ENCODE measurements at regions not wholly inside any gene's neighbourhood (a gene's known extent, or its start where the extent isn't known, plus 50 kb on each side); places are given as distances from the start of the nearest gene placed in this dataset.
A peak's percentile ranks its signal among the peaks of the same experiment; 100 is the strongest.

- Histone ChIP-seq H2AFZ (ENCODE audit: insufficient read depth, low read depth, low read length, poor library complexity, severe bottlenecking) (no peak overlapping the region), H3K79me2 (ENCODE audit: insufficient read depth, low read length) (no peaks in the 10 kb centered on the region), H3K36me3 (replicated peaks in 1 of 2; ENCODE audit: control insufficient read depth in 1 of 2, insufficient read depth in 2 of 2, low read length in 2 of 2) (no peaks in the 10 kb centered on the region), H3K4me3 (replicated peaks in 1 of 3; ENCODE audit: low read depth in 2 of 3, low read length in 3 of 3) (no peak overlapping the region), H3K4me2 (replicated peaks; ENCODE audit: extremely low read depth, low read length, poor library complexity, severe bottlenecking) (no peak overlapping the region), H3K27ac (ENCODE audit: low read depth in 1 of 2, low read length in 2 of 2) (no peak overlapping the region), H4K20me1 (ENCODE audit: insufficient read depth, low read length) (no peaks in the 10 kb centered on the region), H3K27me3 (ENCODE audit: control insufficient read depth in 2 of 2, insufficient read depth in 2 of 2, low read length in 2 of 2) (no peaks in the 10 kb centered on the region), H3K9me3 (replicated peaks in 1 of 2; ENCODE audit: control insufficient read depth in 1 of 2, insufficient read depth in 1 of 2, low read length in 2 of 2) (no peaks in the 10 kb centered on the region), H3K9ac (ENCODE audit: insufficient read depth, low read length, poor library complexity, severe bottlenecking) (no peak overlapping the region), H3K4me1 (ENCODE audit: control insufficient read depth in 1 of 2, insufficient read depth in 2 of 2, low read length in 2 of 2) (no peaks in the 10 kb centered on the region)
- TF ChIP-seq, protein P1, sequence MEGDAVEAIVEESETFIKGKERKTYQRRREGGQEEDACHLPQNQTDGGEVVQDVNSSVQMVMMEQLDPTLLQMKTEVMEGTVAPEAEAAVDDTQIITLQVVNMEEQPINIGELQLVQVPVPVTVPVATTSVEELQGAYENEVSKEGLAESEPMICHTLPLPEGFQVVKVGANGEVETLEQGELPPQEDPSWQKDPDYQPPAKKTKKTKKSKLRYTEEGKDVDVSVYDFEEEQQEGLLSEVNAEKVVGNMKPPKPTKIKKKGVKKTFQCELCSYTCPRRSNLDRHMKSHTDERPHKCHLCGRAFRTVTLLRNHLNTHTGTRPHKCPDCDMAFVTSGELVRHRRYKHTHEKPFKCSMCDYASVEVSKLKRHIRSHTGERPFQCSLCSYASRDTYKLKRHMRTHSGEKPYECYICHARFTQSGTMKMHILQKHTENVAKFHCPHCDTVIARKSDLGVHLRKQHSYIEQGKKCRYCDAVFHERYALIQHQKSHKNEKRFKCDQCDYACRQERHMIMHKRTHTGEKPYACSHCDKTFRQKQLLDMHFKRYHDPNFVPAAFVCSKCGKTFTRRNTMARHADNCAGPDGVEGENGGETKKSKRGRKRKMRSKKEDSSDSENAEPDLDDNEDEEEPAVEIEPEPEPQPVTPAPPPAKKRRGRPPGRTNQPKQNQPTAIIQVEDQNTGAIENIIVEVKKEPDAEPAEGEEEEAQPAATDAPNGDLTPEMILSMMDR (IDR thresholded peaks at IDR 0.05): no peak
- intact Hi-C loops (cut with micrococcal nuclease): no loop called here
- WGBS (ENCODE audit: insufficient coverage): 36% methylated on average over 5 of the region's 5 CpGs
- no peaks in the 10 kb centered on the region for H3K36me3 Mint-ChIP-seq
- peaks cover 2 to 16% (median 12%) of the 10 kb centered on the region in 3 donors for H3K27me3 Mint-ChIP-seq (ENCODE audit: low read depth in 3 of 3)
- peaks cover 2% of the 10 kb centered on the region for H3K4me1 Mint-ChIP-seq
- no peak for DNase-seq
- peak overlapping the region in 1 of 7 donors; percentile 8 for H3K27ac Mint-ChIP-seq
- H3K9me3 Mint-ChIP-seq: peaks cover 0 to 3% (median 0%) of the 10 kb centered on the region in 7 donors
- H3K4me3 Mint-ChIP-seq: no peak overlapping the region
These were observed 201.5 kb downstream of the TRIM29 start for GRCh38 chr11:119936426-119936825.

GRCh38 chr11:119935349-119935925, 202.5 kb downstream of the TRIM29 start:
- Mint-ChIP-seq H3K4me3 (no peak overlapping the region), H3K36me3 (no peaks in the 10 kb centered on the region), H3K27me3 (ENCODE audit: low read depth in 3 of 3) (peaks cover 2 to 16% (median 14%) of the 10 kb centered on the region in 3 donors), H3K4me1 (peaks cover 2% of the 10 kb centered on the region), H3K27ac (no peak overlapping the region), H3K9me3 (peaks cover 0 to 3% (median 0%) of the 10 kb centered on the region in 7 donors)
- no peak overlapping the region for H3K9ac ChIP-seq (ENCODE audit: insufficient read depth, low read length, poor library complexity, severe bottlenecking)
- no peaks in the 10 kb centered on the region for H3K36me3 ChIP-seq (replicated peaks in 1 of 2; ENCODE audit: control insufficient read depth in 1 of 2, insufficient read depth in 2 of 2, low read length in 2 of 2)
- no peak overlapping the region for H3K4me3 ChIP-seq (replicated peaks in 1 of 3; ENCODE audit: low read depth in 2 of 3, low read length in 3 of 3)
- no peaks in the 10 kb centered on the region for H4K20me1 ChIP-seq (ENCODE audit: insufficient read depth, low read length)
- WGBS (ENCODE audit: insufficient coverage): 96% methylated on average over 4 of the region's 7 CpGs
- no peak for DNase-seq
- no peaks in the 10 kb centered on the region for H3K79me2 ChIP-seq (ENCODE audit: insufficient read depth, low read length)
- no peak overlapping the region for H3K27ac ChIP-seq (ENCODE audit: low read depth in 1 of 2, low read length in 2 of 2)
- TF ChIP-seq, protein P1 (IDR thresholded peaks at IDR 0.05): no peak
- intact Hi-C loops (cut with micrococcal nuclease): no loop called here
- H3K4me1 ChIP-seq (ENCODE audit: control insufficient read depth in 1 of 2, insufficient read depth in 2 of 2, low read length in 2 of 2): no peaks in the 10 kb centered on the region
- no peak overlapping the region for H2AFZ ChIP-seq (ENCODE audit: insufficient read depth, low read depth, low read length, poor library complexity, severe bottlenecking)
- no peaks in the 10 kb centered on the region for H3K9me3 ChIP-seq (replicated peaks in 1 of 2; ENCODE audit: control insufficient read depth in 1 of 2, insufficient read depth in 1 of 2, low read length in 2 of 2)
- H3K4me2 ChIP-seq (replicated peaks; ENCODE audit: extremely low read depth, low read length, poor library complexity, severe bottlenecking): no peak overlapping the region
- no peaks in the 10 kb centered on the region for H3K27me3 ChIP-seq (ENCODE audit: control insufficient read depth in 2 of 2, insufficient read depth in 2 of 2, low read length in 2 of 2)
